Stimulated activated CD4-positive, alpha-beta T cell treated with anti-CD3 and anti-CD28 coated beads, Interleukin-2, amount 100 ng/mL, for 4 hours (primary cell): ENCODE measurements at regions not wholly inside any gene's neighbourhood (a gene's known extent, or its start where the extent isn't known, plus 50 kb on each side); places are given as distances from the start of the nearest gene placed in this dataset.

Experiments used
- DNase-seq: peaks from one replicate; pipeline ENCODE4 v3.0.0-alpha.2; 2020; ENCODE audit warnings: low read depth

GRCh38 chr2:8448824-8449556 lies 232.9 kb upstream of the ID2 start:
- DNase-seq = no peak

GRCh38 chr2:8451273-8451672 lies 230.6 kb upstream of the ID2 start:
- DNase-seq = no peak

- DNase-seq = no peak
These were observed 229.6 kb upstream of the ID2 start for GRCh38 chr2:8452296-8452695.

- no peak for DNase-seq
These were observed 228.6 kb upstream of the ID2 start for GRCh38 chr2:8452979-8453903.

GRCh38 chr2:8453904-8454302 lies 228.0 kb upstream of the ID2 start:
- no peak for DNase-seq

GRCh38 chr2:8454797-8455196 lies 227.1 kb upstream of the ID2 start:
- DNase-seq = no peak

- DNase-seq = no peak
These were observed 226.4 kb upstream of the ID2 start for GRCh38 chr2:8455236-8456150.

- DNase-seq = peak; percentile 21
These were observed 225.4 kb upstream of the ID2 start for GRCh38 chr2:8456151-8457091.

GRCh38 chr2:8457092-8457481 lies 224.8 kb upstream of the ID2 start:
- DNase-seq = no peak

GRCh38 chr2:8457699-8458502 lies 224.0 kb upstream of the ID2 start:
- no peak for DNase-seq

- no peak for DNase-seq
These were observed 223.1 kb upstream of the ID2 start for GRCh38 chr2:8458503-8459459.

- DNase-seq = no peak
These were observed 222.4 kb upstream of the ID2 start for GRCh38 chr2:8459474-8459873.

GRCh38 chr2:8461341-8461740 lies 220.5 kb upstream of the ID2 start:
- DNase-seq = no peak

- no peak for DNase-seq
These were observed 219.6 kb upstream of the ID2 start for GRCh38 chr2:8462280-8462679.

- no peak for DNase-seq
These were observed 218.8 kb upstream of the ID2 start for GRCh38 chr2:8462899-8463648.

GRCh38 chr2:8465560-8465959 lies 216.3 kb upstream of the ID2 start:
- DNase-seq = no peak

GRCh38 chr2:8469709-8470493 lies 212.0 kb upstream of the ID2 start:
- no peak for DNase-seq
